ENCODE measurements at regions not wholly inside any gene's neighbourhood (a gene's known extent, or its start where the extent isn't known, plus 50 kb on each side); places are given as distances from the start of the nearest gene placed in this dataset.

- H3K4me3 ChIP-seq (ENCODE audit: low read length), result no peak overlapping the region
- TF ChIP-seq CTCF (conservative IDR thresholded peaks at IDR 0.05; ENCODE audit: low read length), result no peak
- no peak for DNase-seq (ENCODE audit: low read depth)
These were observed 199.0 kb upstream of the FAR2 start for GRCh38 chr12:28950049-28950448.

GRCh38 chr12:28951935-28952334, 197.1 kb upstream of the FAR2 start:
- no peak overlapping the region for H3K4me3 ChIP-seq (ENCODE audit: low read length)
- DNase-seq (ENCODE audit: low read depth), result no peak
- TF ChIP-seq CTCF (conservative IDR thresholded peaks at IDR 0.05; ENCODE audit: low read length), result no peak

- DNase-seq (ENCODE audit: low read depth), result no peak
- no peak for TF ChIP-seq CTCF (conservative IDR thresholded peaks at IDR 0.05; ENCODE audit: low read length)
These were observed 194.7 kb upstream of the FAR2 start for GRCh38 chr12:28954333-28954732.

GRCh38 chr12:28955491-28955890, 193.6 kb upstream of the FAR2 start:
- H3K4me3 ChIP-seq (ENCODE audit: low read length), result no peak overlapping the region
- TF ChIP-seq CTCF (conservative IDR thresholded peaks at IDR 0.05; ENCODE audit: low read length), result no peak
- peak; percentile 41 for DNase-seq (ENCODE audit: low read depth)

More at GRCh38 chr12:28954333-28954732, 194.7 kb upstream of the FAR2 start:
- no peak overlapping the region for H3K4me3 ChIP-seq (ENCODE audit: low read length)

- no peak overlapping the region for H3K4me3 ChIP-seq (ENCODE audit: low read length)
- DNase-seq (ENCODE audit: low read depth), result no peak
- no peak for TF ChIP-seq CTCF (conservative IDR thresholded peaks at IDR 0.05; ENCODE audit: low read length)
These were observed 193.1 kb upstream of the FAR2 start for GRCh38 chr12:28955931-28956330.

GRCh38 chr12:28958553-28959195, 190.4 kb upstream of the FAR2 start:
- DNase-seq (ENCODE audit: low read depth), result peak; percentile 44
- H3K4me3 ChIP-seq (ENCODE audit: low read length), result no peak overlapping the region
- no peak for TF ChIP-seq CTCF (conservative IDR thresholded peaks at IDR 0.05; ENCODE audit: low read length)

- DNase-seq (ENCODE audit: low read depth), result no peak
- H3K4me3 ChIP-seq (ENCODE audit: low read length), result no peak overlapping the region
These were observed 187.1 kb upstream of the FAR2 start for GRCh38 chr12:28961948-28962384.

More at GRCh38 chr12:28961948-28962384, 187.1 kb upstream of the FAR2 start:
- no peak for TF ChIP-seq CTCF (conservative IDR thresholded peaks at IDR 0.05; ENCODE audit: low read length)

All from AG10803 (cell line).